ENCODE measurements at regions not wholly inside any gene's neighbourhood (a gene's known extent, or its start where the extent isn't known, plus 50 kb on each side); places are given as distances from the start of the nearest gene placed in this dataset.

- Histone ChIP-seq H3K27ac (ENCODE audit: low read length) (no peak overlapping the region), H3K9ac (ENCODE audit: low read length) (no peak overlapping the region), H3K4me3 (ENCODE audit: low read length) (no peak overlapping the region), H3K4me1 (ENCODE audit: control insufficient read depth, low read depth, low read length) (no peaks in the 10 kb centered on the region), H3K27me3 (ENCODE audit: control insufficient read depth, insufficient read depth, low read length) (no peaks in the 10 kb centered on the region), H3K36me3 (ENCODE audit: control insufficient read depth, low read depth, low read length) (no peaks in the 10 kb centered on the region), H3K9me3 (ENCODE audit: control insufficient read depth, low read depth, low read length) (no peaks in the 10 kb centered on the region)
These were observed 67.9 kb upstream of the DOK5 start for GRCh38 chr20:54407459-54407858.

GRCh38 chr20:54415967-54416366 lies 59.4 kb upstream of the DOK5 start:
- no peaks in the 10 kb centered on the region for H3K9me3 ChIP-seq (ENCODE audit: control insufficient read depth, low read depth, low read length)
- H3K4me1 ChIP-seq (ENCODE audit: control insufficient read depth, low read depth, low read length): no peaks in the 10 kb centered on the region
- H3K27me3 ChIP-seq (ENCODE audit: control insufficient read depth, insufficient read depth, low read length): no peaks in the 10 kb centered on the region
- no peaks in the 10 kb centered on the region for H3K36me3 ChIP-seq (ENCODE audit: control insufficient read depth, low read depth, low read length)
- no peak overlapping the region for H3K9ac ChIP-seq (ENCODE audit: low read length)
- H3K27ac ChIP-seq (ENCODE audit: low read length): no peak overlapping the region
- no peak overlapping the region for H3K4me3 ChIP-seq (ENCODE audit: low read length)

GRCh38 chr20:54416770-54417169 lies 58.6 kb upstream of the DOK5 start:
- H3K27me3 ChIP-seq (ENCODE audit: control insufficient read depth, insufficient read depth, low read length): no peaks in the 10 kb centered on the region
- no peak overlapping the region for H3K4me3 ChIP-seq (ENCODE audit: low read length)
- no peaks in the 10 kb centered on the region for H3K9me3 ChIP-seq (ENCODE audit: control insufficient read depth, low read depth, low read length)
- no peaks in the 10 kb centered on the region for H3K4me1 ChIP-seq (ENCODE audit: control insufficient read depth, low read depth, low read length)
- H3K9ac ChIP-seq (ENCODE audit: low read length): no peak overlapping the region
- H3K36me3 ChIP-seq (ENCODE audit: control insufficient read depth, low read depth, low read length): no peaks in the 10 kb centered on the region
- H3K27ac ChIP-seq (ENCODE audit: low read length): no peak overlapping the region

- Histone ChIP-seq H3K9ac (ENCODE audit: low read length) (no peak overlapping the region), H3K9me3 (ENCODE audit: control insufficient read depth, low read depth, low read length) (peaks cover 2% of the 10 kb centered on the region), H3K4me1 (ENCODE audit: control insufficient read depth, low read depth, low read length) (no peaks in the 10 kb centered on the region), H3K4me3 (ENCODE audit: low read length) (no peak overlapping the region), H3K27ac (ENCODE audit: low read length) (no peak overlapping the region), H3K27me3 (ENCODE audit: control insufficient read depth, insufficient read depth, low read length) (no peaks in the 10 kb centered on the region), H3K36me3 (ENCODE audit: control insufficient read depth, low read depth, low read length) (no peaks in the 10 kb centered on the region)
These were observed 55.9 kb upstream of the DOK5 start for GRCh38 chr20:54419531-54419930.
